ENCODE measurements at regions not wholly inside any gene's neighbourhood (a gene's known extent, or its start where the extent isn't known, plus 50 kb on each side); places are given as distances from the start of the nearest gene placed in this dataset.

- no peaks in the 10 kb centered on the region for H3K4me1 ChIP-seq (ENCODE audit: insufficient read depth, low read length, poor library complexity, severe bottlenecking)
- no peaks in the 10 kb centered on the region for H3K79me2 ChIP-seq (ENCODE audit: insufficient read depth, low read length)
- no peak overlapping the region for H3K4me2 ChIP-seq (ENCODE audit: low read depth, low read length, poor library complexity, severe bottlenecking)
- no peaks in the 10 kb centered on the region for H3K27me3 ChIP-seq (ENCODE audit: insufficient read depth, low read length, poor library complexity, severe bottlenecking)
- H2AFZ ChIP-seq (ENCODE audit: low read length), result peak overlapping the region; percentile 44; the same call in 1 of the 2 replicates
- no peaks in the 10 kb centered on the region for H3K9me3 ChIP-seq (ENCODE audit: insufficient read depth, low read depth, low read length)
- no peaks in the 10 kb centered on the region for H3K36me3 ChIP-seq (ENCODE audit: insufficient read depth, low read length)
- H4K20me1 ChIP-seq (ENCODE audit: insufficient read depth, low read length, poor library complexity, severe bottlenecking), result no peaks in the 10 kb centered on the region
- TF ChIP-seq, protein P1, sequence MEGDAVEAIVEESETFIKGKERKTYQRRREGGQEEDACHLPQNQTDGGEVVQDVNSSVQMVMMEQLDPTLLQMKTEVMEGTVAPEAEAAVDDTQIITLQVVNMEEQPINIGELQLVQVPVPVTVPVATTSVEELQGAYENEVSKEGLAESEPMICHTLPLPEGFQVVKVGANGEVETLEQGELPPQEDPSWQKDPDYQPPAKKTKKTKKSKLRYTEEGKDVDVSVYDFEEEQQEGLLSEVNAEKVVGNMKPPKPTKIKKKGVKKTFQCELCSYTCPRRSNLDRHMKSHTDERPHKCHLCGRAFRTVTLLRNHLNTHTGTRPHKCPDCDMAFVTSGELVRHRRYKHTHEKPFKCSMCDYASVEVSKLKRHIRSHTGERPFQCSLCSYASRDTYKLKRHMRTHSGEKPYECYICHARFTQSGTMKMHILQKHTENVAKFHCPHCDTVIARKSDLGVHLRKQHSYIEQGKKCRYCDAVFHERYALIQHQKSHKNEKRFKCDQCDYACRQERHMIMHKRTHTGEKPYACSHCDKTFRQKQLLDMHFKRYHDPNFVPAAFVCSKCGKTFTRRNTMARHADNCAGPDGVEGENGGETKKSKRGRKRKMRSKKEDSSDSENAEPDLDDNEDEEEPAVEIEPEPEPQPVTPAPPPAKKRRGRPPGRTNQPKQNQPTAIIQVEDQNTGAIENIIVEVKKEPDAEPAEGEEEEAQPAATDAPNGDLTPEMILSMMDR (conservative IDR thresholded peaks at IDR 0.05; ENCODE audit: low read length), result peak; percentile 57
- no peak for TF ChIP-seq EZH2phosphoT487 (IDR thresholded peaks at IDR 0.05; ENCODE audit: borderline replicate concordance)
- no peaks in the 10 kb centered on the region for H3F3A ChIP-seq (ENCODE audit: low read depth)
- H3K9me2 ChIP-seq (replicated peaks; ENCODE audit: low read depth, low read length), result no peaks in the 10 kb centered on the region
- no peak overlapping the region for H3K4me3 ChIP-seq (ENCODE audit: low read length, poor library complexity, severe bottlenecking)
- peak overlapping the region; percentile 26 for H3K9ac ChIP-seq (ENCODE audit: low read depth, low read length, poor library complexity, severe bottlenecking)
These were observed 68.4 kb downstream of the VEGFA start for GRCh38 chr6:43838276-43839036.

DNA sequence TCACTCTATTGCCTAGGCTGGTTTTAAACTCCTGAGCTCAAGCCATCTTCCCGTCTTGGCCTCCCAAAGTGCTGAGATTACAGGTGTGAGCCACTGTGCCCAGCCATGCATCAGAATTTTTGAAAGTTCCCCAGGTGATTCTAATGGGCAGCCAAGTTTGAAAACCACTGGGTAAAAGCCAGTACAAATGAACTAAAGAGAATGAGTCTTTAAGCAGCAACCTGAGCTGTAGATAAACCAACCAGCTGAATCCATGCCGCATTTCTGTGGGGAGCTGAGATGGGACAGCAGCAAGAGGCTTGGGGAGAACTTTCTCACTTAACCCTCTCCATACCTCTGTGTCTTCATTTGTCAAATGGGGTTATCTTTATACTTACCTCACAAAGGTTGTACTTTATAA lies 67.5 kb downstream of the VEGFA start:
- no peaks in the 10 kb centered on the region for H3F3A ChIP-seq (ENCODE audit: low read depth)
- H3K4me2 ChIP-seq (ENCODE audit: low read depth, low read length, poor library complexity, severe bottlenecking), result no peak overlapping the region
- no peaks in the 10 kb centered on the region for H3K9me3 ChIP-seq (ENCODE audit: insufficient read depth, low read depth, low read length)
- TF ChIP-seq EZH2phosphoT487 (IDR thresholded peaks at IDR 0.05; ENCODE audit: borderline replicate concordance), result no peak
- TF ChIP-seq, protein P1 (conservative IDR thresholded peaks at IDR 0.05; ENCODE audit: low read length), result no peak
- no peaks in the 10 kb centered on the region for H3K9me2 ChIP-seq (replicated peaks; ENCODE audit: low read depth, low read length)
- no peaks in the 10 kb centered on the region for H3K36me3 ChIP-seq (ENCODE audit: insufficient read depth, low read length)
- no peaks in the 10 kb centered on the region for H3K79me2 ChIP-seq (ENCODE audit: insufficient read depth, low read length)
- H3K4me3 ChIP-seq (ENCODE audit: low read length, poor library complexity, severe bottlenecking), result no peak overlapping the region
- H4K20me1 ChIP-seq (ENCODE audit: insufficient read depth, low read length, poor library complexity, severe bottlenecking), result no peaks in the 10 kb centered on the region
- no peaks in the 10 kb centered on the region for H3K27me3 ChIP-seq (ENCODE audit: insufficient read depth, low read length, poor library complexity, severe bottlenecking)
- H3K9ac ChIP-seq (ENCODE audit: low read depth, low read length, poor library complexity, severe bottlenecking), result no peak overlapping the region
- H3K4me1 ChIP-seq (ENCODE audit: insufficient read depth, low read length, poor library complexity, severe bottlenecking), result no peaks in the 10 kb centered on the region
- H2AFZ ChIP-seq (ENCODE audit: low read length), result no peak overlapping the region

GRCh38 chr6:43836507-43837240 lies 66.7 kb downstream of the VEGFA start:
- Histone ChIP-seq H3K36me3 (ENCODE audit: insufficient read depth, low read length) (no peaks in the 10 kb centered on the region), H4K20me1 (ENCODE audit: insufficient read depth, low read length, poor library complexity, severe bottlenecking) (no peaks in the 10 kb centered on the region), H3K9me3 (ENCODE audit: insufficient read depth, low read depth, low read length) (no peaks in the 10 kb centered on the region), H3K79me2 (ENCODE audit: insufficient read depth, low read length) (no peaks in the 10 kb centered on the region), H3F3A (ENCODE audit: low read depth) (no peaks in the 10 kb centered on the region), H3K9ac (ENCODE audit: low read depth, low read length, poor library complexity, severe bottlenecking) (no peak overlapping the region), H3K4me2 (ENCODE audit: low read depth, low read length, poor library complexity, severe bottlenecking) (no peak overlapping the region), H3K27me3 (ENCODE audit: insufficient read depth, low read length, poor library complexity, severe bottlenecking) (no peaks in the 10 kb centered on the region), H3K4me1 (ENCODE audit: insufficient read depth, low read length, poor library complexity, severe bottlenecking) (no peaks in the 10 kb centered on the region), H3K9me2 (replicated peaks; ENCODE audit: low read depth, low read length) (no peaks in the 10 kb centered on the region), H2AFZ (ENCODE audit: low read length) (no peak overlapping the region), H3K4me3 (ENCODE audit: low read length, poor library complexity, severe bottlenecking) (no peak overlapping the region)
- TF ChIP-seq, protein P1 (conservative IDR thresholded peaks at IDR 0.05; ENCODE audit: low read length), result no peak
- TF ChIP-seq EZH2phosphoT487 (IDR thresholded peaks at IDR 0.05; ENCODE audit: borderline replicate concordance), result no peak
